Vagina (tissue), 2 donors: ENCODE measurements at regions not wholly inside any gene's neighbourhood (a gene's known extent, or its start where the extent isn't known, plus 50 kb on each side); places are given as distances from the start of the nearest gene placed in this dataset.
"Not testable (repeated sequence)": the region's sequence is repeated elsewhere in the genome, so short reads cannot be mapped to it uniquely, and the experiment has no call there.

Experiments
- DNase-seq, 2 donors: peaks; one replicate each; pipeline ENCODE4 v3.0.0-alpha.2; 2017; ENCODE audit errors: extremely low spot score in 2 of 2
- H3K27ac ChIP-seq: fragments of 200-600 bp; sonication (generic); one replicate; pipeline ENCODE4 v1.5.1; 2019
- H3K27me3 ChIP-seq: fragments of 200-600 bp; sonication (generic); one replicate; pipeline ENCODE4 v1.5.1; 2019
- H3K36me3 ChIP-seq, 2 donors: fragments of 200-600 bp; sonication (generic); one replicate each; pipeline ENCODE4 v1.5.1; 2017 to 2019
- H3K4me1 ChIP-seq: fragments of 200-600 bp; sonication (generic); one replicate; pipeline ENCODE4 v1.5.1; 2019
- H3K4me3 ChIP-seq, 2 donors: fragments of 200-600 bp; sonication (generic); 1 replicate in 1 of 2; 2 replicates in 1 of 2; pipeline ENCODE4 v1.5.1; 2016 to 2019
- H3K9me3 ChIP-seq: fragments of 200-600 bp; sonication (generic); one replicate; pipeline ENCODE4 v1.5.1; 2019
- intact Hi-C: fragments of 100-400 bp; cut with DNase I; formaldehyde crosslinking; loops from one replicate; pipeline ENCODE4 v1.15.1; 2023

- intact Hi-C loops, H3K27ac ChIP-seq, DNase-seq, H3K36me3 ChIP-seq, H3K4me1 ChIP-seq, H3K9me3 ChIP-seq, H3K4me3 ChIP-seq, H3K27me3 ChIP-seq: not testable (repeated sequence)
Measured at GRCh38 chr7:73203312-73203711, 105.3 kb downstream of the NSUN5 start.

GRCh38 chr7:73201264-73201663 lies 107.4 kb downstream of the NSUN5 start:
- peak in 1 of 2 donors; percentile 83 for DNase-seq
- H3K4me1 ChIP-seq, H3K4me3 ChIP-seq, H3K27ac ChIP-seq, H3K36me3 ChIP-seq, H3K9me3 ChIP-seq, H3K27me3 ChIP-seq, intact Hi-C loops: not testable (repeated sequence)

GRCh38 chr7:73200518-73201099 lies 108.0 kb downstream of the NSUN5 start:
- H3K4me1 ChIP-seq, H3K27me3 ChIP-seq, H3K27ac ChIP-seq, H3K36me3 ChIP-seq, H3K4me3 ChIP-seq, intact Hi-C loops, H3K9me3 ChIP-seq, DNase-seq: not testable (repeated sequence)

- H3K27ac ChIP-seq, H3K27me3 ChIP-seq, H3K9me3 ChIP-seq, DNase-seq, H3K4me1 ChIP-seq, H3K36me3 ChIP-seq, intact Hi-C loops, H3K4me3 ChIP-seq: not testable (repeated sequence)
Measured at GRCh38 chr7:73193991-73194390, 108.2 kb upstream of the SPDYE9 start.

GRCh38 chr7:73190483-73191155 lies 104.8 kb upstream of the SPDYE9 start:
- H3K9me3 ChIP-seq, H3K27ac ChIP-seq, H3K27me3 ChIP-seq, H3K36me3 ChIP-seq, H3K4me3 ChIP-seq, H3K4me1 ChIP-seq, DNase-seq, intact Hi-C loops: not testable (repeated sequence)

GRCh38 chr7:73188287-73188686 lies 102.4 kb upstream of the SPDYE9 start:
- DNase-seq, H3K4me1 ChIP-seq, H3K27me3 ChIP-seq, H3K27ac ChIP-seq, H3K9me3 ChIP-seq, H3K4me3 ChIP-seq, H3K36me3 ChIP-seq, intact Hi-C loops: not testable (repeated sequence)

- H3K27me3 ChIP-seq, H3K27ac ChIP-seq, H3K36me3 ChIP-seq, H3K9me3 ChIP-seq, DNase-seq, H3K4me1 ChIP-seq, H3K4me3 ChIP-seq, intact Hi-C loops: not testable (repeated sequence)
Measured at GRCh38 chr7:73186589-73187309, 100.9 kb upstream of the SPDYE9 start.

GRCh38 chr7:73176813-73177212 lies 91.0 kb upstream of the SPDYE9 start:
- intact Hi-C loops, H3K4me1 ChIP-seq, H3K4me3 ChIP-seq, H3K36me3 ChIP-seq, DNase-seq, H3K27ac ChIP-seq, H3K27me3 ChIP-seq, H3K9me3 ChIP-seq: not testable (repeated sequence)

GRCh38 chr7:73175322-73175721 lies 89.5 kb upstream of the SPDYE9 start:
- H3K36me3 ChIP-seq, DNase-seq, H3K9me3 ChIP-seq, H3K4me1 ChIP-seq, H3K27me3 ChIP-seq, H3K4me3 ChIP-seq, intact Hi-C loops, H3K27ac ChIP-seq: not testable (repeated sequence)

GRCh38 chr7:73170902-73171301 lies 85.1 kb upstream of the SPDYE9 start:
- H3K4me3 ChIP-seq, H3K9me3 ChIP-seq, intact Hi-C loops, H3K4me1 ChIP-seq, DNase-seq, H3K36me3 ChIP-seq, H3K27ac ChIP-seq, H3K27me3 ChIP-seq: not testable (repeated sequence)

- peak in 1 of 2 donors; percentile 3 for DNase-seq
- H3K36me3 ChIP-seq, H3K9me3 ChIP-seq, H3K4me3 ChIP-seq, H3K27me3 ChIP-seq, intact Hi-C loops, H3K27ac ChIP-seq, H3K4me1 ChIP-seq: not testable (repeated sequence)
Measured at GRCh38 chr7:73170415-73170814, 84.6 kb upstream of the SPDYE9 start.

GRCh38 chr7:73166152-73166551 lies 80.3 kb upstream of the SPDYE9 start:
- intact Hi-C loops, H3K36me3 ChIP-seq, H3K4me3 ChIP-seq, H3K27ac ChIP-seq, H3K9me3 ChIP-seq, H3K27me3 ChIP-seq, DNase-seq, H3K4me1 ChIP-seq: not testable (repeated sequence)

GRCh38 chr7:73162680-73163079 lies 76.8 kb upstream of the SPDYE9 start:
- H3K4me3 ChIP-seq, H3K27me3 ChIP-seq, H3K36me3 ChIP-seq, H3K9me3 ChIP-seq, H3K27ac ChIP-seq, intact Hi-C loops, H3K4me1 ChIP-seq, DNase-seq: not testable (repeated sequence)

- DNase-seq, H3K4me3 ChIP-seq, H3K4me1 ChIP-seq, H3K27me3 ChIP-seq, H3K27ac ChIP-seq, H3K9me3 ChIP-seq, intact Hi-C loops, H3K36me3 ChIP-seq: not testable (repeated sequence)
Measured at GRCh38 chr7:73161727-73162126, 75.9 kb upstream of the SPDYE9 start.
